Liver (tissue), 7 donors: ENCODE measurements at regions not wholly inside any gene's neighbourhood (a gene's known extent, or its start where the extent isn't known, plus 50 kb on each side); places are given as distances from the start of the nearest gene placed in this dataset.

Source experiments
- DNase-seq: peaks from one replicate; pipeline ENCODE4 v3.0.0-alpha.2; 2017; ENCODE audit warnings: low spot score
- H3K27ac ChIP-seq, 2 donors: one replicate each; pipeline ENCODE4 v1.7.0; 2013; ENCODE audit warnings: inconsistent platforms in 2 of 2, low read length in 2 of 2, control low read depth in 1 of 2, low read depth in 1 of 2, mild to moderate bottlenecking in 1 of 2
- H3K27me3 ChIP-seq, 4 donors: one replicate each; pipeline versions ENCODE4 v1.6.1 to v1.7.0; 2013; ENCODE audit warnings: low read length in 3 of 4, inconsistent platforms in 1 of 4, mild to moderate bottlenecking in 1 of 4, moderate library complexity in 1 of 4; ENCODE audit not compliant: control insufficient read depth in 4 of 4, insufficient read depth in 4 of 4
- H3K36me3 ChIP-seq, 4 donors: one replicate each; pipeline versions ENCODE4 v1.6.1 to v1.7.0; 2013; ENCODE audit warnings: low read length in 3 of 4, mild to moderate bottlenecking in 3 of 4, low read depth in 1 of 4, moderate library complexity in 1 of 4; ENCODE audit not compliant: control insufficient read depth in 4 of 4, insufficient read depth in 3 of 4
- H3K4me1 ChIP-seq, 4 donors: one replicate each; pipeline versions ENCODE4 v1.6.1 to v1.7.0; 2013; ENCODE audit warnings: low read length in 3 of 4, mild to moderate bottlenecking in 3 of 4, moderate library complexity in 1 of 4; ENCODE audit not compliant: control insufficient read depth in 4 of 4, insufficient read depth in 4 of 4
- H3K4me3 ChIP-seq, 3 donors: one replicate each; pipeline versions ENCODE4 v1.6.1 to v1.7.0; 2013; ENCODE audit warnings: low read length in 3 of 3, control low read depth in 1 of 3, low read depth in 1 of 3, mild to moderate bottlenecking in 1 of 3
- H3K9ac ChIP-seq, 2 donors: one replicate each; pipeline ENCODE4 v1.7.0; 2013; ENCODE audit warnings: low read length in 2 of 2, mild to moderate bottlenecking in 2 of 2, moderate library complexity in 2 of 2, control low read depth in 1 of 2, low read depth in 1 of 2
- H3K9me3 ChIP-seq, 4 donors: one replicate each; pipeline versions ENCODE4 v1.6.1 to v1.7.0; 2013; ENCODE audit warnings: low read length in 3 of 4; ENCODE audit not compliant: control insufficient read depth in 4 of 4
- FOXA1 ChIP-seq: IDR thresholded peaks from 2 replicates; pipeline ENCODE4 v1.6.1; 2016; ENCODE audit warnings: antibody characterized with exemption
- FOXA2 ChIP-seq: IDR thresholded peaks from 2 replicates; pipeline ENCODE4 v1.6.1; 2016; ENCODE audit warnings: antibody characterized with exemption
- GABPA ChIP-seq, 2 donors: IDR thresholded peaks in 1 of 2; conservative IDR thresholded peaks in 1 of 2; 2 replicates each; pipeline ENCODE4 v1.6.1; 2016; ENCODE audit warnings: antibody characterized with exemption in 2 of 2, mild to moderate bottlenecking in 1 of 2, moderate library complexity in 1 of 2
- HNF4A ChIP-seq, 2 donors: conservative IDR thresholded peaks; 2 replicates each; pipeline ENCODE4 v1.6.1; 2016; ENCODE audit warnings: antibody characterized with exemption in 2 of 2, mild to moderate bottlenecking in 2 of 2
- HNF4G ChIP-seq: IDR thresholded peaks from 2 replicates; pipeline ENCODE4 v1.6.1; 2016; ENCODE audit warnings: antibody characterized with exemption
- JUND ChIP-seq, 2 donors: IDR thresholded peaks; 2 replicates each; pipeline ENCODE4 v1.6.1; 2016; ENCODE audit warnings: antibody characterized with exemption in 2 of 2
- NR2F2 ChIP-seq: IDR thresholded peaks from 2 replicates; pipeline ENCODE4 v1.6.1; 2016; ENCODE audit warnings: antibody characterized with exemption
- RAD21 ChIP-seq, 2 donors: IDR thresholded peaks; 2 replicates each; pipeline ENCODE4 v1.6.1; 2016; ENCODE audit warnings: antibody characterized with exemption in 2 of 2, mild to moderate bottlenecking in 2 of 2
- TAF1 ChIP-seq: conservative IDR thresholded peaks from 2 replicates; pipeline ENCODE4 v1.6.1; 2016; ENCODE audit warnings: antibody characterized with exemption, mild to moderate bottlenecking
- YY1 ChIP-seq: IDR thresholded peaks from 2 replicates; pipeline ENCODE4 v1.6.1; 2016; ENCODE audit warnings: antibody characterized with exemption, mild to moderate bottlenecking
- WGBS: extraction: QIAGEN DNeasy Blood & Tissue Kit; methylation state at CpG from one replicate; pipeline ENCODE4 v1.1.7; 2013; 5-methylcytosine and 5-hydroxymethylcytosine counted together
- TF ChIP-seq, protein P1 (sequence below): IDR thresholded peaks from 2 replicates; pipeline ENCODE4 v1.6.1; 2016; ENCODE audit warnings: antibody characterized with exemption
- TF ChIP-seq, protein P2 (sequence below): IDR thresholded peaks from 2 replicates; pipeline ENCODE4 v1.6.1; 2016; ENCODE audit warnings: antibody characterized with exemption
- TF ChIP-seq, protein P3 (sequence below): IDR thresholded peaks from 2 replicates; pipeline ENCODE4 v1.6.1; 2016; ENCODE audit warnings: antibody characterized with exemption, mild to moderate bottlenecking
- TF ChIP-seq, protein P4 (sequence below): IDR thresholded peaks from 2 replicates; pipeline ENCODE4 v1.6.1; 2016; ENCODE audit warnings: antibody characterized with exemption
- donor health status: healthy.
- donor health status: healthy.
- donor health status: healthy.
- donor health status: healthy.

DNA sequence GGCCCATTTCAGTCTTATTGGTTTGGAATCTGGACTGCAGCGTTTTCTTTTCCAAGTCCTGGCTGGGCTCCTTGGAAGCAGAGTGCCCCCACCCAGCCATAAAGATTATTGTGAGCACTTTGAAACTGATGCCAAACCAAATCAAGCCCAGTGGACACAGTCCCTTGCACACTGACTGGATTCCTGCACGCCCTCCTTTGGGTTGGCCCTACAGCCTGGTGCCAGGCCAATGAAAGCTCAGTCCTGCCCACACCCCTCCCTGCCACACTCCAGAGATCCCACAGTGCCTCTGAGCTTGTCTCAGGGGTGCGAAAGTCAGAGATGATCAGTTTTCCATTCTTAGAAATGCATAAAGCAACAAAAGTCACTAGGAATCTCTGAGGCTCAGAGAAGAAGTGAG is 181.9 kb downstream of the CETN3 start:
- peaks cover 0 to under 1% (median 0%) of the 10 kb centered on the region in 4 donors for H3K27me3 ChIP-seq
- no peak overlapping the region for H3K4me3 ChIP-seq
- no peak overlapping the region for H3K27ac ChIP-seq
- DNase-seq, result no peak
- 67% methylated on average over 3 of the region's 3 CpGs for WGBS
- no peaks in the 10 kb centered on the region for H3K4me1 ChIP-seq
- TF ChIP-seq, protein P1, sequence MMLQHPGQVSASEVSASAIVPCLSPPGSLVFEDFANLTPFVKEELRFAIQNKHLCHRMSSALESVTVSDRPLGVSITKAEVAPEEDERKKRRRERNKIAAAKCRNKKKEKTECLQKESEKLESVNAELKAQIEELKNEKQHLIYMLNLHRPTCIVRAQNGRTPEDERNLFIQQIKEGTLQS, result no peak
- TF ChIP-seq HNF4A (conservative IDR thresholded peaks at IDR 0.05) (no peak), TAF1 (no peak), NR2F2 (no peak)
- no peaks in the 10 kb centered on the region for H3K9me3 ChIP-seq
- no peak overlapping the region for H3K9ac ChIP-seq
- H3K36me3 ChIP-seq, result no peaks in the 10 kb centered on the region

GRCh38 chr5:90226433-90227099 is 183.0 kb downstream of the CETN3 start:
- Histone ChIP-seq H3K27me3 (no peaks in the 10 kb centered on the region), H3K27ac (no peak overlapping the region), H3K4me3 (no peak overlapping the region), H3K9ac (no peak overlapping the region), H3K9me3 (no peaks in the 10 kb centered on the region), H3K4me1 (no peaks in the 10 kb centered on the region), H3K36me3 (no peaks in the 10 kb centered on the region)
- 56% methylated on average over 2 of the region's 2 CpGs for WGBS
- DNase-seq, result no peak
- TF ChIP-seq, protein P2, sequence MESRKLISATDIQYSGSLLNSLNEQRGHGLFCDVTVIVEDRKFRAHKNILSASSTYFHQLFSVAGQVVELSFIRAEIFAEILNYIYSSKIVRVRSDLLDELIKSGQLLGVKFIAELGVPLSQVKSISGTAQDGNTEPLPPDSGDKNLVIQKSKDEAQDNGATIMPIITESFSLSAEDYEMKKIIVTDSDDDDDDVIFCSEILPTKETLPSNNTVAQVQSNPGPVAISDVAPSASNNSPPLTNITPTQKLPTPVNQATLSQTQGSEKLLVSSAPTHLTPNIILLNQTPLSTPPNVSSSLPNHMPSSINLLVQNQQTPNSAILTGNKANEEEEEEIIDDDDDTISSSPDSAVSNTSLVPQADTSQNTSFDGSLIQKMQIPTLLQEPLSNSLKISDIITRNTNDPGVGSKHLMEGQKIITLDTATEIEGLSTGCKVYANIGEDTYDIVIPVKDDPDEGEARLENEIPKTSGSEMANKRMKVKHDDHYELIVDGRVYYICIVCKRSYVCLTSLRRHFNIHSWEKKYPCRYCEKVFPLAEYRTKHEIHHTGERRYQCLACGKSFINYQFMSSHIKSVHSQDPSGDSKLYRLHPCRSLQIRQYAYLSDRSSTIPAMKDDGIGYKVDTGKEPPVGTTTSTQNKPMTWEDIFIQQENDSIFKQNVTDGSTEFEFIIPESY, result no peak
- no peak for TF ChIP-seq RAD21 (IDR thresholded peaks at IDR 0.05)
- TF ChIP-seq HNF4G, result no peak
- TF ChIP-seq YY1, result no peak
- no peak for TF ChIP-seq GABPA (IDR thresholded peaks at IDR 0.05 in 1 of 2, conservative IDR thresholded peaks at IDR 0.05 in 1 of 2)
- no peak for TF ChIP-seq HNF4A (conservative IDR thresholded peaks at IDR 0.05)
- TF ChIP-seq, protein P3, sequence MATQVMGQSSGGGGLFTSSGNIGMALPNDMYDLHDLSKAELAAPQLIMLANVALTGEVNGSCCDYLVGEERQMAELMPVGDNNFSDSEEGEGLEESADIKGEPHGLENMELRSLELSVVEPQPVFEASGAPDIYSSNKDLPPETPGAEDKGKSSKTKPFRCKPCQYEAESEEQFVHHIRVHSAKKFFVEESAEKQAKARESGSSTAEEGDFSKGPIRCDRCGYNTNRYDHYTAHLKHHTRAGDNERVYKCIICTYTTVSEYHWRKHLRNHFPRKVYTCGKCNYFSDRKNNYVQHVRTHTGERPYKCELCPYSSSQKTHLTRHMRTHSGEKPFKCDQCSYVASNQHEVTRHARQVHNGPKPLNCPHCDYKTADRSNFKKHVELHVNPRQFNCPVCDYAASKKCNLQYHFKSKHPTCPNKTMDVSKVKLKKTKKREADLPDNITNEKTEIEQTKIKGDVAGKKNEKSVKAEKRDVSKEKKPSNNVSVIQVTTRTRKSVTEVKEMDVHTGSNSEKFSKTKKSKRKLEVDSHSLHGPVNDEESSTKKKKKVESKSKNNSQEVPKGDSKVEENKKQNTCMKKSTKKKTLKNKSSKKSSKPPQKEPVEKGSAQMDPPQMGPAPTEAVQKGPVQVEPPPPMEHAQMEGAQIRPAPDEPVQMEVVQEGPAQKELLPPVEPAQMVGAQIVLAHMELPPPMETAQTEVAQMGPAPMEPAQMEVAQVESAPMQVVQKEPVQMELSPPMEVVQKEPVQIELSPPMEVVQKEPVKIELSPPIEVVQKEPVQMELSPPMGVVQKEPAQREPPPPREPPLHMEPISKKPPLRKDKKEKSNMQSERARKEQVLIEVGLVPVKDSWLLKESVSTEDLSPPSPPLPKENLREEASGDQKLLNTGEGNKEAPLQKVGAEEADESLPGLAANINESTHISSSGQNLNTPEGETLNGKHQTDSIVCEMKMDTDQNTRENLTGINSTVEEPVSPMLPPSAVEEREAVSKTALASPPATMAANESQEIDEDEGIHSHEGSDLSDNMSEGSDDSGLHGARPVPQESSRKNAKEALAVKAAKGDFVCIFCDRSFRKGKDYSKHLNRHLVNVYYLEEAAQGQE, result no peak
- no peak for TF ChIP-seq TAF1
- TF ChIP-seq, protein P4, sequence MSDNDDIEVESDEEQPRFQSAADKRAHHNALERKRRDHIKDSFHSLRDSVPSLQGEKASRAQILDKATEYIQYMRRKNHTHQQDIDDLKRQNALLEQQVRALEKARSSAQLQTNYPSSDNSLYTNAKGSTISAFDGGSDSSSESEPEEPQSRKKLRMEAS, result no peak
- TF ChIP-seq FOXA2, result no peak
- TF ChIP-seq JUND (IDR thresholded peaks at IDR 0.05), result no peak
- no peak for TF ChIP-seq FOXA1
- TF ChIP-seq, protein P1, result no peak
